GM19351 (cell line): ENCODE measurements at regions not wholly inside any gene's neighbourhood (a gene's known extent, or its start where the extent isn't known, plus 50 kb on each side); places are given as distances from the start of the nearest gene placed in this dataset.
"Not testable (repeated sequence)": the region's sequence is repeated elsewhere in the genome, so short reads cannot be mapped to it uniquely, and the experiment has no call there.

Experiments
- ATAC-seq: cut with Tn5 transposase; IDR thresholded peaks from one replicate; pipeline ENCODE4 v1.9.1; 2021; ENCODE audit warnings: mild to moderate bottlenecking, moderate library complexity; ENCODE audit not compliant: unreplicated experiment

DNA sequence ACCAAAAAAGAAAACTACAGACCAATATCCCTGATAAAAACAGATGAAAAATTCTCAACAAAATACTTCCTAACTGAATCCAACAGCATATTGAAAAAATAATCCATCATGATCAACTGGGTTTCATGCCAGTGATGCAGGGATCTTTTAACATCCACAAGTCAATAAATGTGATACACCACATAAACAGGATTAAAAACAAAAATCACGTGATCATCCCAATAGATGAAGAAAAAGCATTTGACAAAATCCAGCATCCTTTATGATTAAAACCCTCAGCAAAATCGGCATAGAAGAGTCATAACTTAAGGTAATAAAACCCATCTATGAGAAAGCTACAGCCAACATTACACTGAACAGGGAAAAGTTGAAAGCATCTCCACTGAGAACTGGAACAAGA is 107.5 kb downstream of the DCLK3 start:
- no peak for ATAC-seq

DNA sequence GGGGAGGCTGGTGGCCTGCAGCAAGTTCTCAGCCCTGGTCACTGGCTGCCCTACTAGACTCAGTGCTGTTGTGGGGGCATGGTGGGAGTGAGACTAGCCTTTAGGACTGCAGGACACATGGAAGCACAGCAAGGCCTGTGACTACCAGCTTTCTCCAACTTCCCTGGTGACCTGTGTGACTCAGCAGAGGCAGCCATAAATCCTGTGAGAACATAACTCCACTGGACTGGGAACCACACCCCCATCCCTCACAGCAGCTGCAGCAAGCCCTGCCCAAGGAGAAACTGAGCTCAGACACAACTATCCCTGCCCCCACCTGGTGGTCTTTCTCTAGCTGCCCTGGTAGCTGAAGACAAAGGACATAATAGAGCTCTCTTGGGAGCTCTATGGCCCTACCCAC is 111.3 kb downstream of the DCLK3 start:
- no peak for ATAC-seq

DNA sequence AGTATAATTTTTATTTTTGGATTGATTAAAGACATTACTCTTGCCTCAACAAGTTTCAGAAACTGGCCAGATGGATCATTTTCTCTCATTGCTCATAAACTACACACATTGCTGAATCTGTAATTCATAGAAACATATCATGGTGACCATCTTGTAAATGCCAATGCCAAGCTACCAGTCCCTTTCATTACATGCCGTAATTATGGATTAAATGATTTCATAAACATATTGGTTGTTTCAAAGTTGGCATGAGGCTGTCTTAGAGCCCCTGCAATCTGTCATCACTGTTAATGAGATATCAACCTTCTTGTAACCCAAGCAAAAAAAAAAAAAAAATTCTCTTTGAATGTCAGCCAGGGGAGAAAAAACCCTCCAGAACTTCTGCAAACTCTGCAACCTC is 112.2 kb downstream of the DCLK3 start:
- no peak for ATAC-seq

DNA sequence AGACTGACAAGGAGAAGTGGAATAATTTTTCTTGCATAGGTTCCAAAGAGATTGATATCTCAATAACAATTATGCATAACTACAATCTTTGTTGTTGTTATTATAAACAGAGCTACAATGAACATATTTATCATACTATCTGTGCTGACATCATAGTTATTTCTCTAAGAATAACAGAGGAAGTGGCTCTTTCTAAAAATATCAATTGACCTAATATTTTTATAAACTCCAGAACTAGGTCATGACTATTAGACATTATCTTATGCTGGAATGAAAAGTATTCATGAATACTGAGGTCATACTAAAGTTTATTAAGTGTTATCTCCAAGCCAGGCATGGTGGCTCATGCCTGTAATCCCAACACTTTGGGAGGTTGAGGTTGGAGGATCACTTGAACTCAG is 114.1 kb downstream of the DCLK3 start:
- no peak for ATAC-seq

DNA sequence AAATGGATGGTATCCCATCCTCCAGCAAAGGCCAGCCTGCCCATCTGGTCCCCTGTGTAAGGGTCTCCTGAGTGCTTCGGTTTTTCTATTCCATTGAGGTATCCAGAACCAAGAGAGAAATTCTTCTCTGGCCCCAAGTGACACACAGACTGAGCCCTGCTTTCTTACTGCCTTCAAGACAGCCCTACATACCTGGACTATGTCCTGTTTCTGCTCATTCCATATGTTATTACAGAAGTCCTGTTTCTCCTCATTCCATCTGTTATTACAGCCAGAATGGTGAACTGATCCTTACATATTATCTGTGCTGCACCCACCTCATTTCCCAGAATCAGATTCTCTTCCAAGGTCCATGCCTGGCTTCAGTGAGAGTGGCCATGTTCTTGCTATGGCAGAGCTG is 115.2 kb downstream of the DCLK3 start:
- ATAC-seq = peak; percentile 12

DNA sequence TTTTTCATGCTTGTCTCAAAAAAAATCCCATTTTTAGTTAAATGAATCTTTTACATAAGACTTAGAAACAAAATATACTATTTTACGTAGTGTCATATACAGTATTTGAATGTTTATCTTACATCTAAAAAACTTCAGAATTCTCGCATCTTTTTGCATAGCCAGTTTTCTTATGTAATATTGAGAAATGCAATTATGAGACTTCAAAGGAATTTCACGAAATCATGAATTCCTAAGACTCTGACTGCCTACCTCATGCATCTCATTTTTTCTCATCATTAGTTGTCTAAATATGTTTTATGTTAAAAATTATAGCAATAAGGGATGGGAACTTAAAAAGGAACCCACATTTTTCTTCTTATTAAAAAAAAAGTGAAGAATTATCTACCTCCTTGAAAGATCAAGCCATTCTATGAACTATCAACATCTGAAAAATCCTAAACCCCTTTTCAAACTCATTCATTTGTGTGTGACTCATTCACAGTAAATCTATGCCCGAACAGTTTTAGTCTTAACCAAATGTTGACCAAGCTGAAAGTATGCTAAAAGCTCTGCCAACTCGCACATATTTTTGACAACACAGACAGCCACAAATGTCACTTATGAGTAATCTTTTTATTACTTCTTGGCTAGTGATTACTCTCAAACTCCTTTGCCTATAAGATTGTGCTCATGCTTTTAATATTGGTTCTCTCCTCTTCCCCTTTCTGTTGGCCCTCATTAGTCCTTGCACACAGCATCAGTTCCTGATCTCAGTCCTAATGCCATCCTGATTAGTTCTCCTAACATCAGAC is 115.9 kb downstream of the DCLK3 start:
- peak; percentile 77 for ATAC-seq

DNA sequence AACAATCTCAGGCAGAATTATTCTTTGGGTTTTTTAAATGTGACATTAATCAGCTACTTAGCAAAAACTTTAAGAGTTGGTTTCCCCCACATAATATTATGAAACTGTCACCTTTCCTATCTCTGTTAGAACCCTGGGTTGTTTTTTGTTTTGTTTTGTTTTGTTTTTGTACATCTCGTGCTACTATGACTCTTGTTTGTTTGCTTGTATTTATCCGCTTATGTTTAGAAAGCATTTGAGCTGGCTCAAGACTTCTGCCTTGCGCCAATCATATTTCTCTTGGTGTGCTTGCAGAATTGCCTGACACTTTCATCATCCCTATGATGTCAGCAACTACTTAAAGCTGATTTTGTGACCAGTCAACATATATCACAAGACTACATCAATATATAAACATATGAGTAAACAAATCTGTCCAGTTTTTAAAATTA is 116.9 kb downstream of the DCLK3 start:
- no peak for ATAC-seq

DNA sequence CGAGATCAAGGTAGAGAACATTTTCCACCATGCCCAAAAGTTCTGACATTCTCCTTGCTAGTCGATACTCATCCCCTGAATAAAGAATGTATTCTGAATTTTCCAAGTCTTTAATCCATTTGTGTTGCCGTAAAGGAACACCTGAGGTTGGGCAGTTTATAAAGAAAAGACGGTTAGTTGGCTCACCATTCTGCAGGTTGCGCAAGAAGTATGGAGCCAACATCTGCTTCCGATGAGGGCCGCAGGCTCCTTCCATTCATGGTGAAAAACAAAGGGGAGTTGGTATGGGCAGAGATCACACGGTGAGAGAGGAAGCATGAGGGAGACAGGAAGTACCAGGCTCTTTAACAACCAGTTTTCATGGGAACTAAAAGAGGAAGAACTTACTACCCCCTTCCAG is 121.2 kb downstream of the DCLK3 start:
- ATAC-seq = no peak

DNA sequence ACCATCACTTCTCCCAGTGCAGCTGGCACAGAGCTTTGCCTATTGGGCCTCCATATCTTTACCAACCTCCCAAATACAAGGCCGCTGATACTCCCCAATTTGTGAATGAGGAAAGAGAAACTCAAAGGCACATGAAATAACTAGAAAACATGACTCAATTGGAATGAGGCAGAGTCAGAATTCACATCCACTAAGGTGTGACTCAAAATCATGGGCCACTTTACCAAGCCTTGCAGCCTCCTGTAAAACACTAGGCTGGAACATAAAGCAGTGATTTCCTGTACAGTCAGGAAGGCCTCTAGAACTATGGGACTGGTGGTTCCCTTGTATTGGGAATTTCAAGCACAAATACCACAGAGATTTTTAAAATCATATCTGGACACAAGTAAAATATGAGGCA is 128.6 kb downstream of the DCLK3 start:
- ATAC-seq = no peak

DNA sequence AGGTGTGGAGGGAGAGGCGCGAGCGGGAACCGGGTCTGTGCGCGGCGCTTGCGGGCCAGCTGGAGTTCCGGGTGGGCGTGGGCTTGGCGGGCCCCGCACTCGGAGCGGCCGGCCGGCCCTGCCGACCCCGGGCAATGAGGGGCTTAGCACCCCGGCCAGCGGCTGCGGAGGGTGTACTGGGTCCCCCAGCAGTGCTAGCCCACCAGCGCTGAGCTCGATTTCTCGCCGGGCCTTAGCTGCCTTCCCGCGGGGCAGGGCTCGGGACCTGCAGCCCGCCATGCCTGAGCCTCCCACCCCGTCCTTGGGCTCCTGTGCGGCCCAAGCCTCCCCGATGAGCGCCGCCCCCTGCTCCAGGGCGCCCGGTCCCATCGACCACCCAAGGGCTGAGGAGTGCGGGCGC is 130.5 kb downstream of the DCLK3 start:
- not testable (repeated sequence) for ATAC-seq

DNA sequence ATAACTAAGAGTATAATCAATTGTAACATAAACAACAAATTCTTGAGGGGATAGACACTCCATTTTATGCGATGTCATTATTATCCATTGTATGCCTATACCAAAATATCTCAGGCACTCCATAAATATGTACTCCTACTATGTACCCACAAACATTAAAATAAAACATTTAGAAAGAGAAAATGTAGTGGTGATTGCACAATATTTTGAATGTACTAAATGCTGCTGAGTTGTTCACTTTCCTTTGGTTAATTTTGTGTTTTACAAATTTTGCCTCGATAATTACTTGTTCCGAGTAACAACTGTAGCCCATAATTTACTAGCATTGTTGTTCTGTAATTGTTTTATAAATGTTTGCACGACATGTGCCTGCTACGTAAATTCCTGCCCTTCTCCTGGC is 131.3 kb downstream of the DCLK3 start:
- ATAC-seq = no peak

DNA sequence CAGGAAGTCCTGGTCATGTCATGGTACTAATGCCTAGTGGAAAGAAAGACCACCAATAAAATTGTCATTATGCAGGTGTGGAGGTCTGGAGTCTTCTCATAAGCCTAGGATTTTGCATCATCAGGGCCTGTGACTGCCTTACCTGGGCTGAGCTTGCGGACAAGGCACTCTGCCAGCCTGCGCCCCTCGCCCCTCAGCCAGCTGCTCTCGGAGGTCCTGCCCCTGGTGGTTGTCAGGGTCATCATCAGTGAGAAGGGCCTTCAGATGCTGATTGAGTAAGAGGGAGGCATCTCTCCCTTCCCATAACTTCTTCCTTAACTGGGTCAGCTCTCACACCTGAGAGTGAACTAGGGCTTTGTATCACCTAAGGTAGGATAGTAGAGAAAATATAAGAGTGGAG is 132.8 kb downstream of the DCLK3 start:
- no peak for ATAC-seq

DNA sequence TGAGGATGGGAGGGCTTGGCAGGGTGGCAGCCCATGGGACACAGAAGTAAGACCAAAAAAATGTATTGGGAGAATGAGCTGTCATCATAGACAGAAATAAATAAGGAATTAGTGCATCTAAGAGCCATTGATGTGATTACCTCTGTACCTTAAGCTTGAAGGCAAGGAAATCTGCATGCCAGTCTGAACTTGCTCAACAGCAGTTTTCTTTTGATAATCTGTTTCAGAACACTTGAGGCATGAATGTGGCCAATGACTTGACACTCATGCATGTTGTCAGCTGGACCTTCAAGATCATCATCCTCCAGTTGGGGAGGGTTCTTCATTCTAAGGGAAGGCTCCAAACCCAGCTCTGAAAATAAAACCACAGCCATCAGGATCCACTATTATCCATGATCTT is 148.5 kb downstream of the DCLK3 start:
- ATAC-seq = no peak

DNA sequence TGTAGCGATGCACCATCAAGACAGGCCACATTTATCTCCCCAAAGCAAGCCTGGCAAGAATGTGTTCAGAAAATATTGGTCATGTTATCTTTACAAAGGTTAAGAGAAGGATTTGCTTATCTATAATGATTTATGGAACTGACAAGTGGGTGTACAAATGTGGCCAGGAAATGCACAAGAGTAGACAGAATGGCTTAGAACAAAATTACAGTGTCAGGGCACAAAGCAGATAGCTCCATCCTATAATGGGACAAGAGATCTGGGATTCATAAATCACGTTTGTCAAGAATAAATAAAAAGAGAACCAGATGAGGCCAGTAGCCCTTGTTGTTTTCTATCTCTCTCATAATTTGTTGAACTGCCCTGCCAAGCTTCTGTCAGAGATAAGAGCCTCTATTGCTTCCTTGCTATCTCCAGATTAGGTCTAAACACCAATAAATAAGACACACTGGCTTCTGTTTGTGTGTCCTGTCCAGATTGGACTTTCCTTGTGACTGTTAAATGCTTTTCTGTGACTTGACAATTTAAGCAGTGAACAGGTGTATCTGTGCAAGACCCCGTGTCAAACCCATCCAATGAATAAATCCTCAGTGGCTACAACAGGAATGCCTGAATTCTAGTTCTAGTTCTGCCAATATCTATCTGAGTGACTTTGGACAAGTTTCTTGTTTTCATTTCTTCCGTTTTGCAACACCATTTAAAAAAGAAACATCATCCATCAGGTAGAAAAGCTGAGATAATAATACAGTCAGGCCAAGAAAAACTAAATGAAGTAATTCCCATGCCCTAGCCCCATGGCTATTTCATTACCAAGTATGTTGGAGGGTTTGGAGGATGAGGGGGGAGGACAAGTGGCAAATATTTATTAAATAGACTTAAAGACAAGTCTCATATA is 157.2 kb downstream of the DCLK3 start:
- no peak for ATAC-seq

DNA sequence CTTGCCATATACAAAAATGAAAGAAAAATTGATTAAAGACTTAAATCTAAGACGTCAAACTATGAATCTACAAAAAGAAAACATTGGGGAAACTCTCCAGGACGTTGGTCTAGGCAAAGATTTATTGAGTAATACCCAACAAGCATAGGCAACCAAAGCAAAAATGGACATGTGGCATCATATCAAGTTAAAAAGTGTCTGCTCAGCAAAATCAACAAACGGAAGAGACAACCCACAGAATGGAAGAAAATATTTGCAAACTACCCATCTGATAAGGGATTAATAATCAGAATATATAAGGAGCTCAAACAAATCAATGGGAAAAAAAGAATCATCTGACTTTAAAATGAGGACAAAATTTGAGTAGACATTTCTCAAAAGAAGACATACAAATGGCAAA is 160.9 kb downstream of the DCLK3 start:
- no peak for ATAC-seq

DNA sequence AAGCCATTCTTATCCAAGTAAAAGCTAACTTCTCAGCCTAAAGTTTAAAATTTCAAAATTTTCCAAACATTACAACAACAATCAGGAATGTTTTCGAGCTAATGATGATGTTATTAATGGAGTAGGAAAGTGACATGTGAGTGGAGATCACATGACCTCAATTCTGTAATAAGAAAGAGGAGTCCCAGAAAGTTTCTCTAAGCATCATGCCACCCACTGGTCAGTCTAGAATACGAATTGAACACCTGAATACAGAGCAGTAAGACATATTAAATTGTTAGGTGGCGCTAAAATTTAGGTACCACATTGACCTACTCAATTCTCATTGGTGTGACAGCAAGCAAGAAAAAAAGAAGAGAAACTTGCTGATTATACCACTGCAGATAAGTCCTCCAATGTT is 163.9 kb downstream of the DCLK3 start:
- ATAC-seq = no peak
